ENCODE measurements at regions not wholly inside any gene's neighbourhood (a gene's known extent, or its start where the extent isn't known, plus 50 kb on each side); places are given as distances from the start of the nearest gene placed in this dataset.

GRCh38 chr10:78523453-78523852 is 489.8 kb downstream of the RPS24 start:
- DNase-seq (ENCODE audit: low read depth, low spot score), result no peak
- ChIA-PET POLR2A (no interaction called here), CTCF (interaction anchor here (1.1 kb wide), 1 partner anchor 18 kb away, joined by 3 read pairs; no protein-coding TSS in a partner anchor)

GRCh38 chr10:78524342-78524741 is 490.7 kb downstream of the RPS24 start:
- TF ChIP-seq CTCF (IDR thresholded peaks at IDR 0.05; ENCODE audit: low read depth, low read length), result no peak
- CTCF ChIA-PET, result interaction anchor here (1.1 kb wide), 1 partner anchor 17 kb away, joined by 3 read pairs; no protein-coding TSS in a partner anchor

More at GRCh38 chr10:78523453-78523852, 489.8 kb downstream of the RPS24 start:
- H3K4me3 ChIP-seq (ENCODE audit: low read depth, low read length), result no peak overlapping the region
- H3K27ac ChIP-seq (ENCODE audit: low read depth, low read length), result no peak overlapping the region
- H3K9me3 ChIP-seq (ENCODE audit: control insufficient read depth, insufficient read depth, low read length), result no peaks in the 10 kb centered on the region
- no peak for TF ChIP-seq CTCF (IDR thresholded peaks at IDR 0.05; ENCODE audit: low read depth, low read length)
- peaks cover 2% of the 10 kb centered on the region for H3K27me3 ChIP-seq (ENCODE audit: control insufficient read depth, insufficient read depth, low read length)

GRCh38 chr10:78524941-78525340 is 491.3 kb downstream of the RPS24 start:
- H3K27ac ChIP-seq (ENCODE audit: low read depth, low read length), result no peak overlapping the region
- ChIA-PET CTCF (no interaction called here), POLR2A (no interaction called here)
- H3K9me3 ChIP-seq (ENCODE audit: control insufficient read depth, insufficient read depth, low read length), result no peaks in the 10 kb centered on the region
- DNase-seq (ENCODE audit: low read depth, low spot score), result no peak
- no peak overlapping the region for H3K4me3 ChIP-seq (ENCODE audit: low read depth, low read length)
- peaks cover 2% of the 10 kb centered on the region for H3K27me3 ChIP-seq (ENCODE audit: control insufficient read depth, insufficient read depth, low read length)
- TF ChIP-seq CTCF (IDR thresholded peaks at IDR 0.05; ENCODE audit: low read depth, low read length), result no peak

More at GRCh38 chr10:78524342-78524741, 490.7 kb downstream of the RPS24 start:
- DNase-seq (ENCODE audit: low read depth, low spot score), result no peak
- Histone ChIP-seq H3K4me3 (ENCODE audit: low read depth, low read length) (no peak overlapping the region), H3K27ac (ENCODE audit: low read depth, low read length) (no peak overlapping the region), H3K27me3 (ENCODE audit: control insufficient read depth, insufficient read depth, low read length) (peaks cover 2% of the 10 kb centered on the region), H3K9me3 (ENCODE audit: control insufficient read depth, insufficient read depth, low read length) (no peaks in the 10 kb centered on the region)
- POLR2A ChIA-PET, result no interaction called here

- POLR2A ChIA-PET, result no interaction called here
- TF ChIP-seq CTCF (IDR thresholded peaks at IDR 0.05; ENCODE audit: low read depth, low read length), result no peak
- H3K27me3 ChIP-seq (ENCODE audit: control insufficient read depth, insufficient read depth, low read length), result peaks cover 5% of the 10 kb centered on the region
- no peak overlapping the region for H3K27ac ChIP-seq (ENCODE audit: low read depth, low read length)
- no peak for DNase-seq (ENCODE audit: low read depth, low spot score)
- CTCF ChIA-PET, result interaction anchor here (1.0 kb wide), 1 partner anchor 36 kb away, joined by 3 read pairs; no protein-coding TSS in a partner anchor
- no peak overlapping the region for H3K4me3 ChIP-seq (ENCODE audit: low read depth, low read length)
- H3K9me3 ChIP-seq (ENCODE audit: control insufficient read depth, insufficient read depth, low read length), result no peaks in the 10 kb centered on the region
These were observed 492.7 kb downstream of the RPS24 start for GRCh38 chr10:78526347-78526746.

- no peak for TF ChIP-seq CTCF (IDR thresholded peaks at IDR 0.05; ENCODE audit: low read depth, low read length)
- no peak overlapping the region for H3K4me3 ChIP-seq (ENCODE audit: low read depth, low read length)
- no peak overlapping the region for H3K27ac ChIP-seq (ENCODE audit: low read depth, low read length)
- ChIA-PET CTCF (no interaction called here), POLR2A (no interaction called here)
- DNase-seq (ENCODE audit: low read depth, low spot score), result no peak
- H3K9me3 ChIP-seq (ENCODE audit: control insufficient read depth, insufficient read depth, low read length), result no peaks in the 10 kb centered on the region
- H3K27me3 ChIP-seq (ENCODE audit: control insufficient read depth, insufficient read depth, low read length), result peaks cover 6% of the 10 kb centered on the region
These were observed 493.6 kb downstream of the RPS24 start for GRCh38 chr10:78527296-78527695.
